ENCODE measurements at regions not wholly inside any gene's neighbourhood (a gene's known extent, or its start where the extent isn't known, plus 50 kb on each side); places are given as distances from the start of the nearest gene placed in this dataset.
A peak's percentile ranks its signal among the peaks of the same experiment; 100 is the strongest.

DNA sequence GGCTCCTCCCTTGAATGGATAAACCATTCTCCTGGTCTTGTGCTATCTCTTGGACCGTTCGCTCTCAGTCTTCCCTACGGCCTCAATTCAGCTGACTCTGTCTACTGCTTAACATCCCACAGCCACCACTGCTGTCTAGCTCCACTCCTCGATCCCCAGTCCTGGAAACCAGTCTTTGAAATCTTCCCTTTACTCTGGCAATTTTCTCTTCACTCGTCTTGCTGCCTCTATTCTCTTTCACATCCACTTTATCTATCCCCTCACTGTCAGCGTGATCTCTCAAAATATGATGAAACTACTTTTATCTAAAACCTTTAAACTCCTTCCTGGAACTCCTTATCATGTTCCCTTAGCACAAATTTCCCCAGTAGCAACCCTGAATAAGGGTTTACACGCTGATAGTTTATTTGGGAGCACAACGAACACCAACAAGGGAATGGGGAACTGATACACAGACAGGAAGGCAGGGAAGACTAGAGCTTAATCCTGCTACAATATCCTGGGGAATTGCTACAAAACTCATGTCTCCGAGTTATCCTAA, 131.6 kb upstream of the SAMSN1 start (continued):
- no peak for TF ChIP-seq ELK1 (CRISPR knock-in tag; IDR thresholded peaks at IDR 0.05)
- no peak for TF ChIP-seq U2AF2 (optimal IDR thresholded peaks at IDR 0.05; ENCODE audit: low read depth, low read length)
- no peak for TF ChIP-seq KLF6 (CRISPR knock-in tag; IDR thresholded peaks at IDR 0.05; ENCODE audit: borderline replicate concordance)
- peak; percentile 55; the same call in 1 of the 2 replicates for TF ChIP-seq SOX6 (IDR thresholded peaks at IDR 0.05)
- 0 out of 2 replicates have a peak, but pooled peaks have one; percentile 27 for TF ChIP-seq GATAD2B (IDR thresholded peaks at IDR 0.05; ENCODE audit: borderline replicate concordance)
- no peak for TF ChIP-seq FIP1L1 (IDR thresholded peaks at IDR 0.05; ENCODE audit: low read depth, low read length, poor library complexity, severe bottlenecking)
- no peak for TF ChIP-seq ZNF408 (CRISPR knock-in tag; IDR thresholded peaks at IDR 0.05; ENCODE audit: low read depth)
- no peak for TF ChIP-seq CBX2 (IDR thresholded peaks at IDR 0.05; ENCODE audit: insufficient read depth, low read length, poor library complexity, severe bottlenecking)
- TF ChIP-seq HMGN3 (IDR thresholded peaks at IDR 0.05; ENCODE audit: borderline replicate concordance, extremely low read depth, insufficient read length, low read depth, low read length): no peak
- no peak for TF ChIP-seq MYBL2 (IDR thresholded peaks at IDR 0.05; ENCODE audit: low read depth)
- no peak for TF ChIP-seq MYBL2 (CRISPR knock-in tag; IDR thresholded peaks at IDR 0.05; ENCODE audit: borderline replicate concordance)
- TF ChIP-seq SAFB2 (IDR thresholded peaks at IDR 0.05; ENCODE audit: borderline replicate concordance, low read depth, low read length, severe bottlenecking): no peak
- TF ChIP-seq TRIM24 (IDR thresholded peaks at IDR 0.05): peak; percentile 42 to 69; a peak in 3 of 4 replicates
- no peak for TF ChIP-seq POLR2AphosphoS2 (IDR thresholded peaks at IDR 0.05; ENCODE audit: low read length)
- no peak for TF ChIP-seq CBX1 (IDR thresholded peaks at IDR 0.05; ENCODE audit: low read depth)
- TF ChIP-seq TCF3 (CRISPR knock-in tag; IDR thresholded peaks at IDR 0.05): peak; percentile 52
- no peak for TF ChIP-seq RAD51 (IDR thresholded peaks at IDR 0.05; ENCODE audit: borderline replicate concordance, low read depth)
- TF ChIP-seq, protein P1, sequence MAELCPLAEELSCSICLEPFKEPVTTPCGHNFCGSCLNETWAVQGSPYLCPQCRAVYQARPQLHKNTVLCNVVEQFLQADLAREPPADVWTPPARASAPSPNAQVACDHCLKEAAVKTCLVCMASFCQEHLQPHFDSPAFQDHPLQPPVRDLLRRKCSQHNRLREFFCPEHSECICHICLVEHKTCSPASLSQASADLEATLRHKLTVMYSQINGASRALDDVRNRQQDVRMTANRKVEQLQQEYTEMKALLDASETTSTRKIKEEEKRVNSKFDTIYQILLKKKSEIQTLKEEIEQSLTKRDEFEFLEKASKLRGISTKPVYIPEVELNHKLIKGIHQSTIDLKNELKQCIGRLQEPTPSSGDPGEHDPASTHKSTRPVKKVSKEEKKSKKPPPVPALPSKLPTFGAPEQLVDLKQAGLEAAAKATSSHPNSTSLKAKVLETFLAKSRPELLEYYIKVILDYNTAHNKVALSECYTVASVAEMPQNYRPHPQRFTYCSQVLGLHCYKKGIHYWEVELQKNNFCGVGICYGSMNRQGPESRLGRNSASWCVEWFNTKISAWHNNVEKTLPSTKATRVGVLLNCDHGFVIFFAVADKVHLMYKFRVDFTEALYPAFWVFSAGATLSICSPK (IDR thresholded peaks at IDR 0.05; ENCODE audit: borderline replicate concordance): no peak
- no peak for TF ChIP-seq MYNN (IDR thresholded peaks at IDR 0.05)
- TF ChIP-seq MYNN (CRISPR knock-in tag; IDR thresholded peaks at IDR 0.05): no peak
- peak; percentile 84 for TF ChIP-seq MTA1 (IDR thresholded peaks at IDR 0.05; ENCODE audit: borderline replicate concordance)
- peak; percentile 79 for TF ChIP-seq MEIS2 (IDR thresholded peaks at IDR 0.05; ENCODE audit: partially characterized antibody)
- TF ChIP-seq TGIF2 (CRISPR knock-in tag; IDR thresholded peaks at IDR 0.05): no peak
- peak in 1 of 2 experiments; percentile 5; a peak in 1 of 4 replicates for TF ChIP-seq RCOR1 (IDR thresholded peaks at IDR 0.05; ENCODE audit: borderline replicate concordance in 1 of 2, low read depth in 2 of 2, low read length in 2 of 2)
- TF ChIP-seq HMBOX1 (IDR thresholded peaks at IDR 0.05): peak; percentile 88
- TF ChIP-seq ZNF316 (IDR thresholded peaks at IDR 0.05): peak; percentile 37; the same call in 1 of the 2 replicates
- peak; percentile 32; the same call in 1 of the 2 replicates for TF ChIP-seq LEF1 (IDR thresholded peaks at IDR 0.05)
- peak; percentile 65; the same call in 1 of the 2 replicates for TF ChIP-seq MYC (IDR thresholded peaks at IDR 0.05; ENCODE audit: low read depth, low read length)
- TF ChIP-seq MYC (CRISPR knock-in tag; IDR thresholded peaks at IDR 0.05; ENCODE audit: borderline replicate concordance, low read depth): no peak

All from K562 (cell line).